Right lobe of liver (tissue), 6 donors: ENCODE measurements at regions not wholly inside any gene's neighbourhood (a gene's known extent, or its start where the extent isn't known, plus 50 kb on each side); places are given as distances from the start of the nearest gene placed in this dataset.

Source experiments
- ATAC-seq, 4 donors: fragments of 200-7000 bp; cut with Tn5 transposase; one replicate each; pipeline ENCODE4 v1.9.1; 2020; ENCODE audit warnings: mild to moderate bottlenecking in 4 of 4, moderate library complexity in 4 of 4
- DNase-seq, 3 donors: peaks; one replicate each; pipeline ENCODE4 v3.0.0-alpha.2; 2020
- H3K27ac ChIP-seq, 3 donors: fragments of 200-600 bp; one replicate each; pipeline ENCODE4 v1.8.0; 2022
- H3K27me3 ChIP-seq, 2 donors: fragments of 200-600 bp; one replicate each; pipeline ENCODE4 v1.8.0; 2022
- H3K36me3 ChIP-seq, 4 donors: fragments of 200-600 bp; sonication (generic) in 1 of 4; one replicate each; pipeline versions ENCODE4 v1.5.1 to v1.8.0; 2017 to 2022; ENCODE audit warnings: control low read depth in 1 of 4
- H3K4me1 ChIP-seq, 4 donors: fragments of 200-600 bp; sonication (generic) in 1 of 4; one replicate each; pipeline versions ENCODE4 v1.5.1 to v1.8.0; 2017 to 2022; ENCODE audit warnings: control low read depth in 1 of 4
- H3K4me3 ChIP-seq, 3 donors: fragments of 200-600 bp; one replicate each; pipeline ENCODE4 v1.8.0; 2022
- H3K9me3 ChIP-seq, 4 donors: fragments of 200-600 bp; sonication (generic) in 1 of 4; one replicate each; pipeline versions ENCODE4 v1.5.1 to v1.8.0; 2017 to 2022; ENCODE audit warnings: control low read depth in 1 of 4
- POLR2A ChIP-seq: fragments of 450-650 bp; IDR thresholded peaks from one replicate; pipeline ENCODE4 v1.6.1; 2017; ENCODE audit warnings: antibody characterized with exemption, mild to moderate bottlenecking
- WGBS: methylation state at CpG from one replicate; pipeline ENCODE4 v1.1.6; 2018; ENCODE audit warnings: low coverage, low lambda C conversion rate; ENCODE audit not compliant: insufficient coverage; ENCODE audit errors: missing lambda C conversion rate; 5-methylcytosine and 5-hydroxymethylcytosine counted together
- intact Hi-C, 2 donors: fragments of 100-400 bp; cut with DNase I; formaldehyde crosslinking; loops; one replicate each; pipeline versions ENCODE4 v1.11.2 to v1.14.1; 2022
- TF ChIP-seq, protein P1 (sequence below), 4 donors: fragments of 200-600 bp in 3 of 4; fragments of 450-650 bp in 1 of 4; IDR thresholded peaks; one replicate each; pipeline versions ENCODE4 v1.5.1 to v1.8.0; 2016 to 2022; ENCODE audit warnings: antibody characterized with exemption in 4 of 4, mild to moderate bottlenecking in 2 of 4
- donor health status: DM: no; HTN: yes; CAD: no.
- donor health status: DM: no; HTN: no; CAD: no.
- donor health status: DM: no; HTN: no; CAD: no.
- donor health status: DM: no; HTN: yes; CAD: no.
- donor health status: DM: no; HTN: yes; CAD: no.

DNA sequence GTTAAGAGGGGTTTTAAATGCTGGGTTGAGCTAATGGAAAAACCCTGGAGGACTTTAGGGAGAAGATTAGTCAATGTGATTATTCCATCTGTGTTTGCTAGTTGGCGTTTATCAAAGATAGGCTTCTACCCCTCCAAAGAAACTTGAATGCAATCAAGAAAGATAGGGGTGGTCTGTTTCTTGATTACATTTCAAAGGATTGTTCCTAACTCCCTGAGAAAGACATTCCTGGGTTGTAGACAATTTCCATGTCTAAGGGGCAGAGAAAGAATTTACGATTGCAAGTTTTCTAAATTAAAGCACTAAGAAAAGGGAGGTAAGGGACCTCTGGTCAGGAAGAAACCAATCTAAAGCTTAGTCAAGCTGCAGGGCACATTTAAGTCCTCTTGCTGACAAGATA lies 2268.7 kb downstream of the LRRC4C start:
- intact Hi-C loops, result no loop called here
- no peak for DNase-seq
- no peak for ATAC-seq
- Histone ChIP-seq H3K36me3 (no peaks in the 10 kb centered on the region), H3K27ac (no peak overlapping the region), H3K27me3 (no peaks in the 10 kb centered on the region), H3K4me1 (no peaks in the 10 kb centered on the region), H3K4me3 (no peak overlapping the region), H3K9me3 (no peaks in the 10 kb centered on the region)
- TF ChIP-seq, protein P1, sequence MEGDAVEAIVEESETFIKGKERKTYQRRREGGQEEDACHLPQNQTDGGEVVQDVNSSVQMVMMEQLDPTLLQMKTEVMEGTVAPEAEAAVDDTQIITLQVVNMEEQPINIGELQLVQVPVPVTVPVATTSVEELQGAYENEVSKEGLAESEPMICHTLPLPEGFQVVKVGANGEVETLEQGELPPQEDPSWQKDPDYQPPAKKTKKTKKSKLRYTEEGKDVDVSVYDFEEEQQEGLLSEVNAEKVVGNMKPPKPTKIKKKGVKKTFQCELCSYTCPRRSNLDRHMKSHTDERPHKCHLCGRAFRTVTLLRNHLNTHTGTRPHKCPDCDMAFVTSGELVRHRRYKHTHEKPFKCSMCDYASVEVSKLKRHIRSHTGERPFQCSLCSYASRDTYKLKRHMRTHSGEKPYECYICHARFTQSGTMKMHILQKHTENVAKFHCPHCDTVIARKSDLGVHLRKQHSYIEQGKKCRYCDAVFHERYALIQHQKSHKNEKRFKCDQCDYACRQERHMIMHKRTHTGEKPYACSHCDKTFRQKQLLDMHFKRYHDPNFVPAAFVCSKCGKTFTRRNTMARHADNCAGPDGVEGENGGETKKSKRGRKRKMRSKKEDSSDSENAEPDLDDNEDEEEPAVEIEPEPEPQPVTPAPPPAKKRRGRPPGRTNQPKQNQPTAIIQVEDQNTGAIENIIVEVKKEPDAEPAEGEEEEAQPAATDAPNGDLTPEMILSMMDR (IDR thresholded peaks at IDR 0.05), result no peak
- no peak for TF ChIP-seq POLR2A
- 22% methylated on average over 2 of the region's 2 CpGs for WGBS

DNA sequence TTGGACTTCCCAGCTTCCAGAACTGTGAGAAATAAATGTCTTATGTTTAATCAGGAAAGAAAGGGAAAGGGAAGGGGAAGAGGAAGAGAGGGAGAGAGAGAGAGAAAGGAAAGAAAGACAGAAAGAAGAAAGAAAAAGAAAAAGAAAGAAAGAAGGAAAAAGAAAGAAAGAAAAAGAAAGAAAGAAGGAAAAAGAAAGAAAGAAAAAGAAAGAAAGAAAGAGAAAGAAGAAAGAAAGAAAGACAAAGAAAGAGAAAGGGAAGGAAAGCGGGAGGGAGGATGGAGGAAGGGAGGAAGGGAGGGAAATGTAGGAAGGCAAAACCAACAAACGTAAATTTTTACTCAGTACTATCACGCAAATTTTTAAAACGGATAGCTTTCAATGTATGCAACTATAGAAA lies 2281.8 kb downstream of the LRRC4C start:
- DNase-seq (no peak), ATAC-seq (no peak)
- H3K27me3 ChIP-seq, result peaks cover 0 to 4% of the 10 kb centered on the region in 2 donors
- no peaks in the 10 kb centered on the region for H3K4me1 ChIP-seq
- H3K4me3 ChIP-seq, result no peak overlapping the region
- no peak for TF ChIP-seq POLR2A
- TF ChIP-seq, protein P1 (IDR thresholded peaks at IDR 0.05), result no peak
- WGBS, result 72% methylated on average over 4 of the region's 4 CpGs
- intact Hi-C loops, result no loop called here
- no peak overlapping the region for H3K27ac ChIP-seq
- no peaks in the 10 kb centered on the region for H3K36me3 ChIP-seq
- no peaks in the 10 kb centered on the region for H3K9me3 ChIP-seq

DNA sequence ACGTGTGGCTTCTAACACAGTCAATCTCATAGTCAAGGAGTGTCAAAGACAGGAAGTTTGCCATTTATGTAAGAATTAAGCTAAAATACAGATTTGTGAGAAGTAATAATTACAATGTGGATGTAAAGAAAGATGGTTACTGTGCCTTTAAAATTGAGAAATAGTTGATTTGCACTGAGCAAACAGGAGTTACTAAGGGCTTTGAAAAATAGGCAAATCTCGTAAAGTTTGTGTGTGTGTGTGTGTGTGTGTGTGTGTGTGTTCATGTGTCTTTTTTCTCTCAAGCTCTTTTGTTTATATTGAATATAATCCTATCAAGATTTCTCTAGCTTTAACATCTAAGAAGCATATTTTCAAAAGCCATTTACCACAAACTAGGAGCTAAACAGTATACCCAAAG lies 2284.5 kb downstream of the LRRC4C start:
- 15% methylated on average over 2 of the region's 2 CpGs for WGBS
- intact Hi-C loops, result no loop called here
- TF ChIP-seq, protein P1 (IDR thresholded peaks at IDR 0.05), result no peak
- TF ChIP-seq POLR2A, result no peak

DNA sequence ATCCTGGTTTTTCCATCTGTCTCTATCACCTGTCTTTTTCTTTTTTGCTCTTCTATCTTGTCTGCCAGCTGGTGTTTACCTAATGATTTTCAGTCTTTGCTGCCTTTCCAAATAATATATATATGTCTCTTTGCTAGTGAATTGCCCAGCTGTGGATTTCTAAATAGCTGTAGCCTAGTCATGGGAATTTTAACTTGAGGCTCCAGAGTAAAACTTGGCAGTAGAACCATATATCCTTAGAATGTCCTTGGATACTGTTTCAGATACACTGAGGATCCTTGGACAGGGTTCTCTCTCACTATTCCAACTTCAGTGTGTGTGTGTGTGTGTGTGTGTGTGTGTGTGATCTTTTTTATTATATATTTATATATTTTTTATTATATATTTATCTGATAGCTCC lies 2285.3 kb downstream of the LRRC4C start:
- no peak for TF ChIP-seq POLR2A
- TF ChIP-seq, protein P1 (IDR thresholded peaks at IDR 0.05), result no peak
- intact Hi-C loops, result no loop called here
- Histone ChIP-seq H3K36me3 (no peaks in the 10 kb centered on the region), H3K4me1 (no peaks in the 10 kb centered on the region), H3K4me3 (no peak overlapping the region), H3K27ac (no peak overlapping the region), H3K9me3 (no peaks in the 10 kb centered on the region), H3K27me3 (peaks cover 0 to 4% of the 10 kb centered on the region in 2 donors)
- ATAC-seq, result no peak
- no peak for DNase-seq

More for the DNA sequence above, 2284.5 kb downstream of the LRRC4C start:
- Histone ChIP-seq H3K36me3 (no peaks in the 10 kb centered on the region), H3K4me3 (no peak overlapping the region), H3K27ac (no peak overlapping the region), H3K4me1 (no peaks in the 10 kb centered on the region), H3K9me3 (no peaks in the 10 kb centered on the region), H3K27me3 (peaks cover 0 to 4% of the 10 kb centered on the region in 2 donors)
- DNase-seq (no peak), ATAC-seq (no peak)

DNA sequence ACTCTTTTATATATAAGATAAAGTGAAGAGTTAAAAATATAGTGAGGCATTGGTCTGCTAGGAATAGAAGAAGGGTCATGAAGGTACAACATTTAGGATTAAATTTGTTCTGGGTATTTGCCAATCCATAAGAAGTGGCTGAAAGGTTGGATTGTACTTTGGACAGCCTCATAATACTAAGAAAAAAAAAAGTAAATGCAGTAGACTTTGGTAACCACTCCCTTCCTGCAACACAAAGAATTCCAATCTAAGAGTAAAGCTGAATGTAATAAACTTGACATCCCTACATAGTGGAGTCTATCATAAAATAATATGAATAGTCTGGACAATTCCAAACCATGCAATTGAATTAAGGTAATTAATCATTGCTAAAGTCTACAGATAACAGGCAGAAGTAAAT lies 2294.4 kb downstream of the LRRC4C start:
- Histone ChIP-seq H3K9me3 (no peaks in the 10 kb centered on the region), H3K4me1 (no peaks in the 10 kb centered on the region), H3K4me3 (no peak overlapping the region), H3K27me3 (no peaks in the 10 kb centered on the region), H3K36me3 (no peaks in the 10 kb centered on the region), H3K27ac (no peak overlapping the region)
- DNase-seq (no peak), ATAC-seq (no peak)
- no peak for TF ChIP-seq POLR2A
- TF ChIP-seq, protein P1 (IDR thresholded peaks at IDR 0.05), result no peak
- intact Hi-C loops, result no loop called here
